ENCODE measurements at regions not wholly inside any gene's neighbourhood (a gene's known extent, or its start where the extent isn't known, plus 50 kb on each side); places are given as distances from the start of the nearest gene placed in this dataset.

DNA sequence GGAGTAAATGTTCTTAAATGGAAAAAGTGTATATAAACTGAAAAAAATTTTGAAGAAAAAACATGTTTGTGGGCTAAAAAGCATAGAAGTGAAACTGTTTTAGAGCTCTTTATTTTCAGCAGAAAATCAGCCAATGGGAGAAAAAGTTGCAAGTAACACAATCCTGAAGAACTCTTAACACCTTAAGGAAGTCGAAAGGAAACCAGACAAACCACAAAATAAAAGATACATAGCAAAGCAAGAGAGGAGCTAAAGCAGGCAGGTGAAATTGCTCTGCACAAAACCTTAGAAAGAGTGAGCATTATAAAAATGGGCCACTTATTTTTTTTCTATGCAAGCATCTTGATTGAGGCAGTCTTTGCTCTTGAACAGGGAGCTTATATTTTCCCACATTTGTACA is 300.5 kb downstream of the RAP2B start (continued):
- TF ChIP-seq, protein P1, sequence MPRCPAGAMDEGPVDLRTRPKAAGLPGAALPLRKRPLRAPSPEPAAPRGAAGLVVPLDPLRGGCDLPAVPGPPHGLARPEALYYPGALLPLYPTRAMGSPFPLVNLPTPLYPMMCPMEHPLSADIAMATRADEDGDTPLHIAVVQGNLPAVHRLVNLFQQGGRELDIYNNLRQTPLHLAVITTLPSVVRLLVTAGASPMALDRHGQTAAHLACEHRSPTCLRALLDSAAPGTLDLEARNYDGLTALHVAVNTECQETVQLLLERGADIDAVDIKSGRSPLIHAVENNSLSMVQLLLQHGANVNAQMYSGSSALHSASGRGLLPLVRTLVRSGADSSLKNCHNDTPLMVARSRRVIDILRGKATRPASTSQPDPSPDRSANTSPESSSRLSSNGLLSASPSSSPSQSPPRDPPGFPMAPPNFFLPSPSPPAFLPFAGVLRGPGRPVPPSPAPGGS (IDR thresholded peaks at IDR 0.05; ENCODE audit: borderline replicate concordance, insufficient read depth, low read depth, low read length, poor library complexity, severe bottlenecking): no peak
- TF ChIP-seq, protein P2, sequence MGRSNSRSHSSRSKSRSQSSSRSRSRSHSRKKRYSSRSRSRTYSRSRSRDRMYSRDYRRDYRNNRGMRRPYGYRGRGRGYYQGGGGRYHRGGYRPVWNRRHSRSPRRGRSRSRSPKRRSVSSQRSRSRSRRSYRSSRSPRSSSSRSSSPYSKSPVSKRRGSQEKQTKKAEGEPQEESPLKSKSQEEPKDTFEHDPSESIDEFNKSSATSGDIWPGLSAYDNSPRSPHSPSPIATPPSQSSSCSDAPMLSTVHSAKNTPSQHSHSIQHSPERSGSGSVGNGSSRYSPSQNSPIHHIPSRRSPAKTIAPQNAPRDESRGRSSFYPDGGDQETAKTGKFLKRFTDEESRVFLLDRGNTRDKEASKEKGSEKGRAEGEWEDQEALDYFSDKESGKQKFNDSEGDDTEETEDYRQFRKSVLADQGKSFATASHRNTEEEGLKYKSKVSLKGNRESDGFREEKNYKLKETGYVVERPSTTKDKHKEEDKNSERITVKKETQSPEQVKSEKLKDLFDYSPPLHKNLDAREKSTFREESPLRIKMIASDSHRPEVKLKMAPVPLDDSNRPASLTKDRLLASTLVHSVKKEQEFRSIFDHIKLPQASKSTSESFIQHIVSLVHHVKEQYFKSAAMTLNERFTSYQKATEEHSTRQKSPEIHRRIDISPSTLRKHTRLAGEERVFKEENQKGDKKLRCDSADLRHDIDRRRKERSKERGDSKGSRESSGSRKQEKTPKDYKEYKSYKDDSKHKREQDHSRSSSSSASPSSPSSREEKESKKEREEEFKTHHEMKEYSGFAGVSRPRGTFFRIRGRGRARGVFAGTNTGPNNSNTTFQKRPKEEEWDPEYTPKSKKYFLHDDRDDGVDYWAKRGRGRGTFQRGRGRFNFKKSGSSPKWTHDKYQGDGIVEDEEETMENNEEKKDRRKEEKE (IDR thresholded peaks at IDR 0.05): no peak

DNA sequence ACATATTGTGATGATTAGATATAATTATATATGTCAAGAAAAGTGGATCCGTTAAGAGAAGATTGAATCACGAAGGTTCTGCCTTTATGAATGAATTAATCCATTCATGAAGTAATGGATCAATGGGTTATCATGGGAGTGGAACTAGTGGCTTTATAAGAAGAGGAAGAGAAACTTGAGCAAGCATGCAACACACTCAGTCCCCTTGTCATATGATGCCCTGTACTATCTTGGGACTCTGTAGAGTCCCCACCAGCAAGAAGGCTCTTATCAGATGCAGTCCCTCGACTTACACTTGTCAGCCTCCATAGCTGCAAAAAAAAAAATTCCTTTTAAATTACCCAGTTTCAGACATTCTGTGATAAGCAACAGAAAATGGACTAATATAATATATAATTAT is 301.9 kb downstream of the RAP2B start:
- SMC1A ChIA-PET (ENCODE audit: uncharacterized antibody, unreplicated experiment): no interaction called here
- no peak overlapping the region for H3K4me3 ChIP-seq
- H3K9ac ChIP-seq (ENCODE audit: control insufficient read depth, insufficient read depth, low read length): no peak overlapping the region
- H3K79me2 ChIP-seq (ENCODE audit: control insufficient read depth, insufficient read depth, low read length): no peaks in the 10 kb centered on the region
- CTCF ChIA-PET: no interaction called here
- H3K27ac ChIP-seq (ENCODE audit: control insufficient read depth, insufficient read depth): no peak overlapping the region
- intact Hi-C loops (cut with micrococcal nuclease; ENCODE audit: unreplicated experiment) (no loop called here), in situ Hi-C loops (cut with MboI) (no loop called here)
- no peak overlapping the region for H3K4me2 ChIP-seq (ENCODE audit: control insufficient read depth, insufficient read depth)
- H3K36me3 ChIP-seq (ENCODE audit: control insufficient read depth in 2 of 2, insufficient read depth in 2 of 2, low read length in 1 of 2): no peaks in the 10 kb centered on the region
- H3K9me3 ChIP-seq (replicated peaks; ENCODE audit: control insufficient read depth, insufficient read depth, low read length): no peaks in the 10 kb centered on the region
- H3K4me1 ChIP-seq (ENCODE audit: control insufficient read depth, insufficient read depth, low read length): no peaks in the 10 kb centered on the region
- no peaks in the 10 kb centered on the region for H3K27me3 ChIP-seq (replicated peaks in 1 of 2; ENCODE audit: control insufficient read depth in 2 of 2, insufficient read depth in 2 of 2, low read length in 1 of 2)
- peak; percentile 85 for ATAC-seq
- H2AFZ ChIP-seq (ENCODE audit: control insufficient read depth, low read depth, low read length): no peak overlapping the region
- BruUV-seq (replicated peaks): no TSS peak
- FAIRE-seq: no peak
- 1% methylated on average over 3 of the region's 3 CpGs for WGBS (ENCODE audit: insufficient coverage, insufficient replicate concordance, low lambda C conversion rate, missing lambda C conversion rate)
- POLR2A ChIA-PET: no interaction called here
- H4K20me1 ChIP-seq (ENCODE audit: control insufficient read depth, insufficient read depth): no peaks in the 10 kb centered on the region
- DNase-seq (ENCODE audit: low read depth, low spot score): peak; percentile 16
- RAD21 ChIA-PET (ENCODE audit: unreplicated experiment): no interaction called here
- TF ChIP-seq BHLHE40 (IDR thresholded peaks at IDR 0.05; ENCODE audit: borderline replicate concordance in 1 of 2, low read depth in 2 of 2, low read length in 1 of 2) (peak in 1 of 2 experiments; percentile 14; a peak in 1 of 4 replicates), CBFB (IDR thresholded peaks at IDR 0.05; ENCODE audit: low read depth) (no peak), GATAD2B (conservative IDR thresholded peaks at IDR 0.05; ENCODE audit: low read depth) (no peak), POLR2AphosphoS5 (IDR thresholded peaks at IDR 0.05; ENCODE audit: low read length) (no peak), WRNIP1 (IDR thresholded peaks at IDR 0.05; ENCODE audit: borderline replicate concordance, low read depth, low read length) (no peak), MEF2B (IDR thresholded peaks at IDR 0.05; ENCODE audit: partially characterized antibody, poor library complexity, severe bottlenecking) (peak; percentile 52), MEF2A (IDR thresholded peaks at IDR 0.05; ENCODE audit: insufficient read depth, low read depth, low read length) (peak; percentile 60; the same call in 1 of the 2 replicates), TAF1 (IDR thresholded peaks at IDR 0.05; ENCODE audit: borderline replicate concordance, low read depth, low read length) (no peak), POLR2A (IDR thresholded peaks at IDR 0.05; ENCODE audit: low read depth, low read length) (no peak), SMC3 (IDR thresholded peaks at IDR 0.05; ENCODE audit: borderline replicate concordance, low read length) (no peak), CREM (IDR thresholded peaks at IDR 0.05; ENCODE audit: low read depth) (no peak)
- TF ChIP-seq, protein P3, sequence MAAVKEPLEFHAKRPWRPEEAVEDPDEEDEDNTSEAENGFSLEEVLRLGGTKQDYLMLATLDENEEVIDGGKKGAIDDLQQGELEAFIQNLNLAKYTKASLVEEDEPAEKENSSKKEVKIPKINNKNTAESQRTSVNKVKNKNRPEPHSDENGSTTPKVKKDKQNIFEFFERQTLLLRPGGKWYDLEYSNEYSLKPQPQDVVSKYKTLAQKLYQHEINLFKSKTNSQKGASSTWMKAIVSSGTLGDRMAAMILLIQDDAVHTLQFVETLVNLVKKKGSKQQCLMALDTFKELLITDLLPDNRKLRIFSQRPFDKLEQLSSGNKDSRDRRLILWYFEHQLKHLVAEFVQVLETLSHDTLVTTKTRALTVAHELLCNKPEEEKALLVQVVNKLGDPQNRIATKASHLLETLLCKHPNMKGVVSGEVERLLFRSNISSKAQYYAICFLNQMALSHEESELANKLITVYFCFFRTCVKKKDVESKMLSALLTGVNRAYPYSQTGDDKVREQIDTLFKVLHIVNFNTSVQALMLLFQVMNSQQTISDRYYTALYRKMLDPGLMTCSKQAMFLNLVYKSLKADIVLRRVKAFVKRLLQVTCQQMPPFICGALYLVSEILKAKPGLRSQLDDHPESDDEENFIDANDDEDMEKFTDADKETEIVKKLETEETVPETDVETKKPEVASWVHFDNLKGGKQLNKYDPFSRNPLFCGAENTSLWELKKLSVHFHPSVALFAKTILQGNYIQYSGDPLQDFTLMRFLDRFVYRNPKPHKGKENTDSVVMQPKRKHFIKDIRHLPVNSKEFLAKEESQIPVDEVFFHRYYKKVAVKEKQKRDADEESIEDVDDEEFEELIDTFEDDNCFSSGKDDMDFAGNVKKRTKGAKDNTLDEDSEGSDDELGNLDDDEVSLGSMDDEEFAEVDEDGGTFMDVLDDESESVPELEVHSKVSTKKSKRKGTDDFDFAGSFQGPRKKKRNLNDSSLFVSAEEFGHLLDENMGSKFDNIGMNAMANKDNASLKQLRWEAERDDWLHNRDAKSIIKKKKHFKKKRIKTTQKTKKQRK (IDR thresholded peaks at IDR 0.05; ENCODE audit: low read depth, low read length): no peak
- TF ChIP-seq, protein P4, sequence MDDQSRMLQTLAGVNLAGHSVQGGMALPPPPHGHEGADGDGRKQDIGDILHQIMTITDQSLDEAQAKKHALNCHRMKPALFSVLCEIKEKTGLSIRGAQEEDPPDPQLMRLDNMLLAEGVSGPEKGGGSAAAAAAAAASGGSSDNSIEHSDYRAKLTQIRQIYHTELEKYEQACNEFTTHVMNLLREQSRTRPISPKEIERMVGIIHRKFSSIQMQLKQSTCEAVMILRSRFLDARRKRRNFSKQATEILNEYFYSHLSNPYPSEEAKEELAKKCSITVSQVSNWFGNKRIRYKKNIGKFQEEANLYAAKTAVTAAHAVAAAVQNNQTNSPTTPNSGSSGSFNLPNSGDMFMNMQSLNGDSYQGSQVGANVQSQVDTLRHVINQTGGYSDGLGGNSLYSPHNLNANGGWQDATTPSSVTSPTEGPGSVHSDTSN (IDR thresholded peaks at IDR 0.05; ENCODE audit: insufficient replicate concordance, low read depth, low read length): no peak

Data from GM12878 (cell line).